HG03442 (cell line): ENCODE measurements at regions not wholly inside any gene's neighbourhood (a gene's known extent, or its start where the extent isn't known, plus 50 kb on each side); places are given as distances from the start of the nearest gene placed in this dataset.

Source experiments
- ATAC-seq: cut with Tn5 transposase; IDR thresholded peaks from one replicate; pipeline ENCODE4 v1.9.1; 2021; ENCODE audit warnings: mild to moderate bottlenecking, moderate library complexity; ENCODE audit not compliant: unreplicated experiment

DNA sequence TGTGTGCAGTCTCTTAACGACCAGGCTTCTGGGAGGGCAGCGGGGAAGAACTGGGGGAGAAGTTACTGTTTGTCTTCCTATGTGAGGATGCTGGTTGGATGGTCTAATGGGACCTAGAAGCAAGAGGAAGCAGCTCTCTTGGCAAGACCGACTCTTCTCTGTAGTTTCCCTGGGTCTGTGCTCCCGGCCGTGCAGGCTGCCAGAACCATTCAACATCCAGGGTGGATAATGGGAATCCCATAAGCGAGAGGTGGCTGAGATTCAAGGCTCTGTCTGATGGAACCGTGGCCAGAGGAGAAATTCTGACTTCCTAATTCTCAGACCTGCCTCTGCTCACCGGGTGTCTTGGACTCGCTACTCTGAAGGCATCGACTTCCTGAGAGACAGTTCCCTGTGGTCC lies 561.0 kb upstream of the TBX3 start:
- ATAC-seq: no peak

DNA sequence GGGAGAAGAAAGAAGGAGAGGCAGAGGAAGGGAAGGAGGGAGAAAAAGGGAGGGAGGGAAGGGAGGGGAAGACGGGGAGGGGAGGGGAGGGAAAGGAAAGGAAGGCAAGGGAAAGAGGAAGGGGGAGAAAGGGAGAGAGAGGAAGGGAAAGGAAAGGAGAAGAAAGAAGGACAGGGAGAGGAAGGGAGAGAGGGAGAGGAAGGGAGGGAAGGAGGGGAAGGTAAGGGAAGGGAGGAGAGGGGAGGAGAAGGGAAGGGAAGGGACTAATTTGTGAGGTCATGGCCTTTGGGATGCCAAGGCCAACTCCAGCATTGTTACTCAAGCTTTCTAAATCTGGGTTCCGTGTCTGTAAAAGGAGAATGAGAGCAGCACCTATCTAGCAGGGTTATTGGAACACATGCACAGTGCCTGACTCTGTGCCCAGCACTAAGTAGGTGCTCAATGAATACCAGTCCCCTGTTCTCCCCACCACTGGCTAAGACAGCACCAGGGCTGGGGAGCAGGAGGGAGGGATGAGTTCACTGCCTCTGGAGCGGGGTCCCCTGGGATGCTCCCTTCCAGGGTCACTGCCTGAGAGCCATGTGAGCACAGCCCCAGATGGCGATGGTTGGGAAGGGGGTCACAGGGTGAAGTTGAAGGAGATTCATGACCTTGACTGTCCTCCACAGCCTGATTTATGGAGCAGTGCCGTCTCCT lies 560.1 kb upstream of the TBX3 start:
- no peak for ATAC-seq

DNA sequence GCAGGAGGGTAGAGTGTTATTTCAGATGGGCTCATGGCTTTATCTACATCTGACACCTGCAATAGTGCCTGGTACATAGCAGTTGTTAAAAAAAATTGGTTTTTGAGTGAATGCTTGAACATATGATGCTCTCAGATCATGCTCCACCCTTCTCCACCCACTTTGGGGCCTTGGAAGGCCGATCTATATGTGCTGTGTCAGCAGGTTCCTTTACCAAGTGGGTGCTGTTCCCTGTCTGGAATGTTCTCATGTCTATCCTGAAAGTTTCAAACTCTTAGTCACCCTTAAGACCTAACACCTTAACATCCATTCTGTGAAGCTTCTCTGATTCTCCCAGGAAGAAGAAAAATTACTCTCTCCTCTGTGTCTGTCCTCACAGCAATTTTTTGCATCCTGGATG lies 556.3 kb upstream of the TBX3 start:
- no peak for ATAC-seq

DNA sequence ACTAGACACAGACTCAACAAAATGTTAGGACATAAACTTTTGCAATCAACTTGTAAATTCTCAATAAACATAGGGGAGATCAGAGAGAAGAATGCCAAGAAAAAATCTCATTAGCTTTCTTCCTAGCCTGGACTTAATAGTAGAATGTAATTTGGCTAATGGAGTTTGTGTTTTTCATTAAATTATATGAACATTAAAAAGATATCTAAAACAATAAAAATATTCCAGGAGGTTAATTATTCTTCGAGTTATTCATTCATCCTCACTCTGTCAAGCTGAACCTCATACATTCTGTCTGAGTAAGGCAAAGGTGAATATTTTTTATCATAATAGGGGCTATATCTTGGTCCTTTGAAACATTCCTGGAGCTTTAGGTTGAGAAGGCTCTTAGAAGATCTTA lies 551.9 kb upstream of the TBX3 start:
- no peak for ATAC-seq

DNA sequence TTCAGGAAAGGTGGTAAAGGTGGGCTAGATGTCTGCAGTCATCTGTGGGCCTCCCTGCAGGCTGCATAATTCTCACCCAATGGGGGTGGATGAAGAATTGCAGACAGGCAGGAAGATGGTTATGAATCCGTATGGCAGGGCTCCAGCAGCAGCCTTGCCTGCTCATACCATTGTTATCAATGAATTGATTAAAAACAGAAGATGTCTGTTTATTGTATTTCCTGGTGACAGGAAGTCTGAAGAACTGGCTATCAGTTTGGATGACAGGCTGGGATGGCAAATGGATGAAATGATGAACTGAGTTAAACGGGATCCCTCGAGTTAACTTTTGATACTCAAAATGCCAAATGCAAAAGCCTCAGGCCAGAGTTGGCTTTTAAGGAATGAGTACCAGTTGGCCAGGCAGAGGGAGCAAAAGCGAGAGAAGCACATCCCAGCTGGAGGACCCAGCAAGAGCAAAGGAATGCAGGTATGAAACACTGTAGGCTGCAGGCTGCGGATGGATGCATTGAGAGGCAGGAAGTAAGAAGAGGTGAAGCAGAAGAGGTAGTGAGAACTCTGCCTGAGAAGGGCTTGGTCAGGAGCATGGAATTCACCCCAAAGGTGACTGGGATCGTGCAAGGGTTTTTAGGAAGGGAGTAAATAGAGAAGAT lies 550.0 kb upstream of the TBX3 start:
- no peak for ATAC-seq

DNA sequence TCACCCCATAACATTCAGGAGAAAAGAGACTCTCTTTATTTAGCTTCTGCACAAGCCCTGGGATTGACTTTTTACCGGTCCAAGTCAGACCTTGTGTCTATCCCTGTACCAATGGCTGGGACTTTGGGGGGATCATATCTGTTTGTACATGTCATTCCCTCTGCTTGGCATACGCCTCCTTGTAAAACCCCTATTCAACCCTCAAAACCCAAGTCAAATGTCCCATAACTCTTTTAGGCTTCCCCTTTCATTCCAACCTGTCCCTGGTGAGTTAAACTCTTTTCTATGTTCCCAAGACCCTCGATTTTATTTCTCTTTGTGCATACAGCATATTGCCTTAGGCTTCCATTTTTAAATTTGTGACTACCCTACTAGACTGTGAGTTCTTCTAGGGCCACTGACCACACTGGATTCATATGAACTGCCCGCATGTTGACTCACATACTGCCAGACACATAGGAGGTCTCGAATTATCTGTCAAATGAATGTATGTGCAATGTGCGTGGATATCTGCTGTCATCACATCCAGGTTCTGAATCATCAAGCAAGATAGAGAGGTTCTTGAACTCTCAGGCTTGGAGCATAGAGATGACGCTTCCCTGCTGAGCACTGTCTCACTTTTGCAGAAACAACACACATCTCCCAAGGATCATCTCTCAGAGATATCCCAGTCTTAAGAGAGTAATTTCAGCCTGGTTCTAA lies 548.6 kb upstream of the TBX3 start:
- ATAC-seq: no peak

DNA sequence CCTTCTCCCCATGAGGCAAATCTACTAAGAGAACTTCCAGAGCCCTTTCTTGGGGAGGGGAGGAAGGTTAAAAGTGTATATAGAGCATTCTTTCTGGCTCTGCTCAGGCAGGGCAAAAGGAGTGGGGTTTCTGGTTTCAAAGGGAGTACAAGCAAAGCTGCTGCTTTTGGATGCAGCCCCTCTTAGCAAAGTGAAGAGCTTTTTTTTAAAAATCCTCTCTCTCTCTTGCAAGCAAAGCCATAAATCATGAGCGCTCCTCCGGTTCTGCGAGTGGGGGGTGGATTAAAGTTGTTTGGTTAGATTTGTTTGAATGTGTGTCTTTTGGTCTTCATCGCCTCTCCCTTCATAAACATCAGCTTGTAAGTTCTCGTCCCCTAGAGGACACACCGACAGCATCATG lies 546.6 kb upstream of the TBX3 start:
- ATAC-seq: no peak

DNA sequence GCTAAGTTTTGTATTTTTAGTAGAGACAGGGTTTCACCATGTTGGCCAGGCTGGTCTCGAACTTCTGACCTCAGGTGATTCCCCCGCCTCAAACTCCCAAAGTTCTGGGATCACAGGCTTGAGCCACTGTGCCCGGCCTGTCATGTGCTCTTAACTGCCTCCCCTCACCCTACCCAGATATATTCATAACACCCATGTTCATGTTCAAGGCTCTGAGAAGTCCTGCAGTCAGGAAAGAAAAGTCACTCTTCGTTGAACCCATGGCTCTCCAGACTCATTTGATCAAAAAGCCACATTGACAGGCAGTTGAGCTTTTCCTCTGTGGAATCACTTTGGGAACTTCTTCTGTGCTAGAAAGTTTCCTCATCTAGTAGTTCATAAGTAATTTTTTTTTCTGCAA lies 545.5 kb upstream of the TBX3 start:
- no peak for ATAC-seq

DNA sequence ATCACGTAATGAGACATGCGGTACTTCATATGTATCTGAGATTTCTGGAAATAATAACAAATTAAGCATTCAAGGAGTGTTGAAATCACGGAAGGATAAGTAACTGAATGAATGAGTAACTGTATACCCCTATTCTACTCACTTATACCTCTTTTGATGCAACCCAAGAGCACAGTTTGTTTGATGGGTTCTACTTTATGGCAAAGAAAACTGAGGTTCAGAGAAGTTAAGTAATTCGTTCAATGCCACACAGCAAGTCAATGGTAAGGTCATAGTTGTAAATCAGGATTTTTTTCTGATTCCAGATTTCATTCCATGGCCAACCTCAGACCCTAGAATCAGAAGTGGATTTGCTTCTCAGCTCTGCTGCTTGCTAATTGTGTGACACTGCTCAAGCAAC lies 544.5 kb upstream of the TBX3 start:
- no peak for ATAC-seq

DNA sequence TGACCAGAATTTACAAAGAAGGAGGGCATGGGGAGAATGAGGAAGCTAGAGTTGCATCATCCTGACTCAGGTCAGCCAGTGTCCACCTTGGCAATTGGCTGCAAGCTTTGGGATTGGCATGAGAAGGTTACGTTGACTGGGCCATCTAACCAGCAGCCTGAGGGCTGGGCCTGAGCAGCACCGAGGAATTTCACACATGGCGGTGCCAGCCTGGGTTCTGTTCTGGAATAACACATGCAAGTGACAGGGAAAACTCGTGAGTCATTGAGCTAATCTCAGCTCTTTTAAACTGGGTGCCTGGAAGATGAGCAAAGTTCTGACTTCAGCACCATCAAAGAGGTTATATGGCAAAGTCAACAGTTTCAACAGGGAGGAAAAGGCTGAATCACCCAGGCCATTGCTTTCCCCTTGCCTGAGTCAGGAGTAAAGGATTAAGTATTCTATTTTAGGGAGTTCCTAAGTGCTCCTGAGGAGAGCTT lies 543.2 kb upstream of the TBX3 start:
- no peak for ATAC-seq

DNA sequence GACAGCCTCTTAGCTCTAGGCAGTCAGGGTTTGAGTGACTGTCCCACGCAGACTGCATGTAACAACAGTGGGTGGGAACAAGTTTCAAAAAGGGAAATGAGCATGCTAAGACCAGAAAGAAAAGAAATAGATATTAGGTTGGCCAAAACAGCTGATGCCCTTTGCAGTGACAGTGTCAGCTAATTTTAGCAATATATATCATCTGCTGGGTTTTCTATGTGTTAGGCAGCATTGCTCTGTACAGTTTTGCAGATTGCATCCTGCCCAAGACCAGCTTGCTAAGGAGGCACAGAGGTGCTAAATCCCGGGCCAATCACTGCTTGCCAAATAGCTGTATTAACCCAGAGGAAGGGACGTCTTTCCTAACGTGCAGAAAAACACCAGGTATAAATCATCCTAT lies 541.9 kb upstream of the TBX3 start:
- ATAC-seq: no peak

DNA sequence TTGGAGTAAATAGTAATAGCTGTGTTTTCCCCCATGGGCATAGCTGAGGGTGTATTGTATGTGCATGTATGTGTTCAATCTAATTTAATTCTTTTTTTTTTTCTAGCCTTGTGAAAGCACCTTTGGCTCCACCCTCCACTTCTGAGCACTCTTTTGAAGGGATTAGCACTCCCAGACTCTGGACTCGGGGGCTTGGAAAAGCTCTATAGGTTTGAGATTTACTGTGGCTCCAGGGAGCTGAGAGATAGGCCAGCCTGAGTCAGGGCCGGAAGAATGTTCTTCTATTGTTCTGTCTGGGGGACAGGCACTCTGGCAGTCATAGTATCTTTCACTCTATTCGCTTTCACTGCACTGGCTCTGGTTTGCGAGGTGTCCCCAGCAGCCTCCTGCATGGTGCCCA lies 540.0 kb upstream of the TBX3 start:
- ATAC-seq: no peak

DNA sequence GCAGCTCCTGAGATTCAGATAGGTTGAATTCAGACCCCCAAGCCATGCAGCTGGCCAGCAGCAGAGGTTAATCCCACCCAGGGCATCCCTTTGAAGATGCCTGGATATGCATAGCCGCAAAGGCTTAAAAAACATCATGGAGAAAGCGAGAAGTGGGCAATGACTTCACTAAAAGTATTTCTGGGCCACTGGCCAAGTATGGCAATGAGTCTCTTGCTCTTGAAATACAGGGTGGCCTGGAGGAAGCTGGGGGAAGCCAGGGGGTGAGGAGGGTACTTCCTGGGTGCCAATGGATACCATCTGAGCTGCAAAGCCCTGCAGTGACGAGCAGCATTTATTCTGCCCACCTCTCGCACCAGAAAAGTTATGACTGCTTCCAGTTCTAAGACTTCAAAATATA lies 539.3 kb upstream of the TBX3 start:
- no peak for ATAC-seq

DNA sequence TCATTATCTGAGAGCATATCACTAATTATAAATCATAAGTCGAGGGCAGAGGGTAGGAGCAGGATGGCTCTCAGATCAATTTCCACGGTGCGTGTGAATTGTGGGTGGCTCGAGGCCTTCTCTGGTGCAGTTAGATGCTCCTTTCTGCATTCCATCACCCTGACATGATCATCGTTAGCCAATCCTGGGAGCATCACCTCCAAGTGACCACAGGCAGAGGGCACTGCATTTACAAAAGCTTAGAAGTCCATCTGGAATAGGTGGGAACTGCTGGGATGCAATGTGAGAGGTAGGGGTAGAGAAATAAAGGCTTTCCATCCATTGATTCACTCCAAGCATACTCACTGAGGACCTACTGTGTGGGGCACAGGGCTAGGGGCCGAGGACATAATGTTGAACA lies 538.2 kb upstream of the TBX3 start:
- no peak for ATAC-seq

DNA sequence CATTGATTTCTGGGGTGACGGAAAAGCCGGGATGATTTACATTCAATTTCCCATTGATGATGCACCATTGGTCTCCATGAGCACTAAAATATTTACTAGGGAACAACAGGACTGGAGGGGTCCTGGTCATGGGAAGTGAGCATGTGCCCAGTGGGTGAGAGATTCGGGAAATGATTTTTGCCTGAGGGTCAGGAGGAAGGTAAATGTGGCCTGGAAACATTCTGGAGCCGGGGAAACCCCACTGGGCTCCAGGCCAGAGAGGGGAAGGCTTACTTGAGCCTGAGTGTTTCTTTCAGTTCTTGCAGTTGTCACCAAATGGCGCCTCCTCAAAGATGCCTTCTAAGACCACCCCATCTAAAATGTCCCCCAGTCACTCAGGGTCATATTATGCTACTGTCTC lies 532.3 kb upstream of the TBX3 start:
- no peak for ATAC-seq

DNA sequence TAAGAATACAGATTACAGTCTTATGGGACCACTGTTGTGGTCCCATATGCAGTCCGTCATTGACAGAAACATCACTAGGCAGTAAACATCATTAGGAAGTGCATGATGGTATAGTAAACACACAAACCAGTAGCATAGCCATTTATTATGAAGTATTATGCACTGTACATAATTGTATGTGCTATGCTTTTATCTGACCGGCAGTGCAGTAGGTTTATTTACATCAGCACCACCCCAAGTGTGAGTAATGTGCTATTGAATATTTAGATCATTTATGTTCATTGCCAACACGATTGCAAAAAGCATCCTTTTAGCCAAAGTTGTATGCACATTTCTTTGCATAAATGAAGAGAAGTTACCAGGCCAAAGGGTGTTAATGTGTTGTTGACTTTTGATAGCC lies 531.6 kb upstream of the TBX3 start:
- ATAC-seq: no peak

DNA sequence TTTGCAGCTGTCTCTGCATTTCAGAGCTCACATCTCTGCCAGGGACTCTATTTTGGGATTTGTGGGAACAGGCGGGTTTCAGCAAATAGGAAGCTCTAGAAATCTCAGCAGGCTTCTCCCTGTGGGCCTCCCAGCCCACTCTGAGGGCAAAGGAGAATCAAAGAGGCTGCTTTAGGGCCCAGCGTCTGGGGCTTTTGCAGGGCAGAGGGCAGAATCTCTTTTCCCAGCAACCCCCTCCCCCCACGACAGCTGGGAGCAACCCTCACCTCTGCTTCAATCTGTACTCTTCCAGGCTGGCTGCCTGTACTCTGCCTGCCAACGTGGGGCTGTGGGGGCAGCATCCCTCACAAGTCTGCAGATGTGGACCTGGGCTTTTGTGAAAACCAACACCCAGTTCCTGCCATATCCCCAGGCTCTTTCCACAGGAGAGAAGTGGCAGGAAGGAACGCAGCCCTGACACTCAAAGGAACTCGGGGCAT lies 529.6 kb upstream of the TBX3 start:
- no peak for ATAC-seq

DNA sequence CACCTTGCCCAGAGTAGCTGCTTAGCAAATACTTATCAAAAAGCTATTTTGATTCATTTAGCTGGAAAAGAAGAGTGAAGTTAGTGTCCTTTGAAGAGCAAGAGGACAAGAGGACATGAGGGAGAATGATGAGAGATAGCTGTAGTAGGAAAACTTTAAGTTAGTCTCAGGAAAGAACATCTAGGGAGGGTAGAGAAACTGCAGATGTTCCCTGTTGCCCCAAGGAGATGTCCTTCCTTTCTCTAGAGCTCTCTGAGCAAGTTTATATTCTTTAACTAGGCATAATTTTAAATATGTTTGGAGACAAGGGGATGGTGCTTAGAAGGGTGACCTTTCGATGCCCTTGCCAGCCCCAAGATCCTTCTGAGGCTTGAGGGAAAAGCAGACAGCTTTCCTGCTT lies 529.1 kb upstream of the TBX3 start:
- ATAC-seq: no peak

DNA sequence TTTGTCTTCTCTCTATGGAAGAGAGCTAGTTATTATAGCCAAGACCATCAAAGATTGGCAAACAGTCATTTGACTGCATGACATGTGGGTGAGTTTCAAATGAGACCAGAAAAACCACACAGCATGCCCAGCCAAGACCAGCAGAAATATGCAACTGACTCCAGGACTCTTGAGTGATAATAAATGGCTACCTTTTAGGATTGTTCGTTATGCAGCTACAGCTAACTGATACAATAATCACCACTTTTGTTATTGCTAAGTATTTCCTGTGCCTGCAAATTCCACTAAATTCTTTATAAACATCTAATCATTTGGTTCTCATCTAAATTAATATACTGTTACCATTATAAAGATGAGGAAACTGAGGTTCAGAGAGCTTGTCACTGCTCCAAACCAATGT lies 528.4 kb upstream of the TBX3 start:
- ATAC-seq: no peak

DNA sequence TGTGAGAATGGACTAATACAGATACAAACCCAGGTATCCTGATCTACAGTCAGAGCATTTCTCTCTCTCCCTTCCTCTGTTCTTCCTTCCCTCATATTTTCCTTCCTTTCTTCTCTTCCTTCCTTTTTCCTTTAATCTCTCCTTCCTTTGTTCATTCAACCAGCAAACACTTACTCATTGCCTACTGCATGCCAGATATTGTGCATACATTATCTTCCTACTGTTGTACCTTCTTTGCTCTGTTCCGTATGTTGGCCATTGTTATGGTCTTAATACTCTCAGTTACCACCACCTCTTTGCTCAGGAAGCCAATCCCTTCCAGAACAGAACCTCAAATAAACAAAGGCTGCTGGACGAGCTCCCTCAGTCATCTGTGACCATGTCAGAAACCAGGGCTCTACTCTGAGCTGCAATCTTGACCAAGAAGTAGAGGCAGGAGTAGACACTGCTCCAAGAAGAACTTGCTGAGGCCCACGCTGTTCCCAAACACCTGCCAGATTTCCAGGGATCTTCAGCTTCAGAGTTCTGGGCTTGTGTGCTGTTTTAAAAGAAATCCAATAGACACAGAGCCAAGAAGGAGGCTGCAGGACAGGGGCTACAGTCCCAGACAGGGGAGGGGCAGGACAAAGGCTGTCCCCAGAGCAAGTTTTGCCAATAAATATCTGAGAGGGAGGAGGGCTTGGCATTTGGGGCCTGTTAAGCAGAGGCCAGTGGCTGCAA lies 526.7 kb upstream of the TBX3 start:
- no peak for ATAC-seq

DNA sequence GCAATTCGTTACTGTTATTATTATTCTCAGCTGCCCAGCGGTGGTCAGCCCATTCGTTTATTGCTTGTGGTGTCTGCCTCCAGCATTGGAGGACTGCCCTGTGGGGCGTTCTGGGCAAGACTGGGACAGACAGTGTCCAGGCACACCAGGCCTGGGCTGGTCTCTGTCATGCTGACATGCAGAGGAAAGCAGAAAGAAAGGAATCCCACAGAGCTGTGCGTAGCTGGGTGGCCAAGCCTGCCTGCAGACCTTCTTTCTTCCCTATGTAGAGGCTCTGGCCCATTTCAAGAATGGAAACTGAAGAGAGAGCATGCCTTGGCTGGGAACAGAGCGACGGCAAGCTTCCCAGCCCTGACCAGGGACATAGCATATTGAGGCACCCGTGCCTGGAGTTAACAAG lies 525.3 kb upstream of the TBX3 start:
- ATAC-seq: no peak

DNA sequence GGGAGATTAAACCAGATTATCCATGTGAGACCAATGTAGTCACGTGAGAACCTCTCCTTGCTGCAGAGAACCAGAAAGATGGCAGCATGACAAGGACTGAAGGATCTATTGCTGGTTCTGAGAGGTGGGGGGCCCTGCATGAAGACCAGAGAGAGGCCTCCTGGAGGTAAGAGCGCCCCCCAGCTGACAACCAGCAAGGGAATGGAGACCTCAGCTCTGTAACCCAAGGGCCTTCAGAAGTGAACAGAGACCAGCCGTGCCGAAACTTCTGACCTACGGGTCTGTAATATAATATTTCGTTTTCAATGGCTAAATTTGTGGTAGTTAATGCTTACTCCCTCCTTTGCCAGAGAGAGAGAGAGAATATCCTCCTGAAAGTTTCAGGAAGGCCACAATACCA lies 524.1 kb upstream of the TBX3 start:
- no peak for ATAC-seq
